HG02840 (cell line): ENCODE measurements at regions not wholly inside any gene's neighbourhood (a gene's known extent, or its start where the extent isn't known, plus 50 kb on each side); places are given as distances from the start of the nearest gene placed in this dataset.

Experiments used
- ATAC-seq: cut with Tn5 transposase; IDR thresholded peaks from one replicate; pipeline ENCODE4 v1.9.1; 2021; ENCODE audit warnings: mild to moderate bottlenecking, moderate library complexity, moderate number of reproducible peaks; ENCODE audit not compliant: unreplicated experiment, low FRiP score

GRCh38 chr21:15506086-15506485, 223.7 kb upstream of the USP25 start:
- ATAC-seq, result no peak

- ATAC-seq, result no peak
Observed at GRCh38 chr21:15508554-15508953, 221.2 kb upstream of the USP25 start.

GRCh38 chr21:15514073-15514946, 215.5 kb upstream of the USP25 start:
- ATAC-seq, result peak; percentile 99

GRCh38 chr21:15515908-15516307, 213.9 kb upstream of the USP25 start:
- ATAC-seq, result no peak

- no peak for ATAC-seq
Observed at GRCh38 chr21:15517394-15517793, 212.4 kb upstream of the USP25 start.

GRCh38 chr21:15520811-15521643, 208.8 kb upstream of the USP25 start:
- ATAC-seq, result no peak

- no peak for ATAC-seq
Observed at GRCh38 chr21:15521644-15522001, 208.2 kb upstream of the USP25 start.

GRCh38 chr21:15522148-15522547, 207.6 kb upstream of the USP25 start:
- no peak for ATAC-seq

- no peak for ATAC-seq
Observed at GRCh38 chr21:15524855-15525254, 204.9 kb upstream of the USP25 start.

- no peak for ATAC-seq
Observed at GRCh38 chr21:15526798-15527197, 203.0 kb upstream of the USP25 start.

GRCh38 chr21:15528346-15528745, 201.4 kb upstream of the USP25 start:
- no peak for ATAC-seq

GRCh38 chr21:15531986-15532385, 197.8 kb upstream of the USP25 start:
- no peak for ATAC-seq

- ATAC-seq, result no peak
Observed at GRCh38 chr21:15533618-15534017, 196.2 kb upstream of the USP25 start.

GRCh38 chr21:15534450-15534886, 195.3 kb upstream of the USP25 start:
- ATAC-seq, result no peak

- no peak for ATAC-seq
Observed at GRCh38 chr21:15539376-15539775, 190.4 kb upstream of the USP25 start.

GRCh38 chr21:15543473-15543872, 186.3 kb upstream of the USP25 start:
- no peak for ATAC-seq

GRCh38 chr21:15549671-15550070, 180.1 kb upstream of the USP25 start:
- ATAC-seq, result no peak

GRCh38 chr21:15552914-15553494, 176.8 kb upstream of the USP25 start:
- ATAC-seq, result no peak

GRCh38 chr21:15557925-15558324, 171.9 kb upstream of the USP25 start:
- no peak for ATAC-seq

GRCh38 chr21:15558884-15559283, 170.9 kb upstream of the USP25 start:
- ATAC-seq, result no peak

GRCh38 chr21:15559660-15560059, 170.1 kb upstream of the USP25 start:
- no peak for ATAC-seq
